ENCODE measurements at regions not wholly inside any gene's neighbourhood (a gene's known extent, or its start where the extent isn't known, plus 50 kb on each side); places are given as distances from the start of the nearest gene placed in this dataset.

GRCh38 chr3:8237893-8238292, 263.7 kb upstream of the LMCD1 start:
- TF ChIP-seq CTCF (IDR thresholded peaks at IDR 0.05) (no peak), POLR2A (IDR thresholded peaks at IDR 0.05) (no peak)
